ENCODE measurements at regions not wholly inside any gene's neighbourhood (a gene's known extent, or its start where the extent isn't known, plus 50 kb on each side); places are given as distances from the start of the nearest gene placed in this dataset.

- no peaks in the 10 kb centered on the region for H3K4me1 ChIP-seq
- FAIRE-seq (no peak), DNase-seq (ENCODE audit: low read depth in 1 of 2, low spot score in 1 of 2) (no peak), ATAC-seq (no peak)
- POLR2A ChIA-PET, result no interaction called here
- H3K9me3 ChIP-seq, result no peaks in the 10 kb centered on the region
- no peak overlapping the region for H3K27ac ChIP-seq
- CTCF ChIA-PET, result interaction anchor here (1.0 kb wide), 1 partner anchor 9 kb away, joined by 3 read pairs; no protein-coding TSS in a partner anchor
- WGBS (ENCODE audit: missing lambda C conversion rate), result 5% methylated on average over 4 of the region's 4 CpGs
- H3K4me3 ChIP-seq, result no peak overlapping the region
- no peak overlapping the region for H3K4me2 ChIP-seq
- TF ChIP-seq SREBF2 (IDR thresholded peaks at IDR 0.05) (no peak), HMGXB4 (CRISPR knock-in tag; IDR thresholded peaks at IDR 0.05; ENCODE audit: borderline replicate concordance) (no peak), ZSCAN20 (CRISPR knock-in tag; IDR thresholded peaks at IDR 0.05) (no peak), ZFP36 (IDR thresholded peaks at IDR 0.05; ENCODE audit: borderline replicate concordance, partially characterized antibody) (no peak)
Measured at GRCh38 chr1:90356991-90357390, 360.1 kb downstream of the BARHL2 start.

- ATAC-seq, result no peak
- DNase-seq (ENCODE audit: low read depth in 1 of 2, low spot score in 1 of 2), result no peak
- FAIRE-seq, result no peak
- ChIA-PET POLR2A (no interaction called here), CTCF (interaction anchor here (1.0 kb wide), 1 partner anchor 10 kb away, joined by 3 read pairs; no protein-coding TSS in a partner anchor)
- H3K27ac ChIP-seq, result no peak overlapping the region
- no peaks in the 10 kb centered on the region for H3K4me1 ChIP-seq
- H3K4me2 ChIP-seq, result no peak overlapping the region
- TF ChIP-seq KDM5A (IDR thresholded peaks at IDR 0.05), result no peak
- WGBS (ENCODE audit: missing lambda C conversion rate), result 46% methylated on average over 3 of the region's 3 CpGs
- no peak overlapping the region for H3K4me3 ChIP-seq
- H3K9me3 ChIP-seq, result no peaks in the 10 kb centered on the region
Measured at GRCh38 chr1:90356101-90356500, 361.0 kb downstream of the BARHL2 start.

GRCh38 chr1:90354704-90355103 lies 359.8 kb downstream of the ZNF326 start:
- Histone ChIP-seq H3K4me2 (no peak overlapping the region), H3K4me3 (no peak overlapping the region), H3K4me1 (no peaks in the 10 kb centered on the region), H3K27ac (no peak overlapping the region), H3K9me3 (no peaks in the 10 kb centered on the region)
- ATAC-seq (no peak; a peak in 1 of 6 replicates), DNase-seq (ENCODE audit: low read depth in 1 of 2, low spot score in 1 of 2) (no peak), FAIRE-seq (no peak)
- 43% methylated on average over 2 of the region's 2 CpGs for WGBS (ENCODE audit: missing lambda C conversion rate)
- CTCF ChIA-PET, result no interaction called here
- POLR2A ChIA-PET, result no interaction called here
- TF ChIP-seq TFCP2L1 (CRISPR knock-in tag; IDR thresholded peaks at IDR 0.05) (no peak), GATA3 (IDR thresholded peaks at IDR 0.05; ENCODE audit: borderline replicate concordance) (no peak), CHD2 (IDR thresholded peaks at IDR 0.05; ENCODE audit: low read length, partially characterized antibody) (no peak), MAZ (IDR thresholded peaks at IDR 0.05; ENCODE audit: borderline replicate concordance, low read depth, low read length) (no peak), NR3C1 (IDR thresholded peaks at IDR 0.05) (no peak), POLR2AphosphoS2 (conservative IDR thresholded peaks at IDR 0.05; ENCODE audit: low read length) (no peak), SMC3 (IDR thresholded peaks at IDR 0.05) (no peak), ZSCAN20 (CRISPR knock-in tag; IDR thresholded peaks at IDR 0.05) (no peak), SREBF2 (IDR thresholded peaks at IDR 0.05) (no peak), MAFK (IDR thresholded peaks at IDR 0.05; ENCODE audit: partially characterized antibody) (no peak)

GRCh38 chr1:90351019-90351418 lies 356.1 kb downstream of the ZNF326 start:
- no peak for ATAC-seq
- 0% methylated on average over 2 of the region's 2 CpGs for WGBS (ENCODE audit: missing lambda C conversion rate)
- FAIRE-seq, result no peak
- Histone ChIP-seq H3K4me2 (no peak overlapping the region), H3K4me1 (no peaks in the 10 kb centered on the region), H3K4me3 (no peak overlapping the region), H3K27ac (no peak overlapping the region), H3K9me3 (0 out of 3 replicates have a peak, but pooled peaks cover 2% of the 10 kb centered on the region)
- DNase-seq (ENCODE audit: low read depth in 1 of 2, low spot score in 1 of 2), result no peak
- TF ChIP-seq FOSL2 (IDR thresholded peaks at IDR 0.05) (no peak), FOSL2 (CRISPR knock-in tag; IDR thresholded peaks at IDR 0.05) (no peak), BHLHE40 (IDR thresholded peaks at IDR 0.05; ENCODE audit: low read depth, low read length) (no peak), RNF2 (IDR thresholded peaks at IDR 0.05; ENCODE audit: borderline replicate concordance, low read depth) (no peak), EHMT2 (IDR thresholded peaks at IDR 0.05; ENCODE audit: low read depth) (no peak), EHF (CRISPR knock-in tag; IDR thresholded peaks at IDR 0.05) (no peak), CEBPB (IDR thresholded peaks at IDR 0.05) (no peak), POLR2AphosphoS2 (conservative IDR thresholded peaks at IDR 0.05; ENCODE audit: low read length) (no peak), CHD2 (IDR thresholded peaks at IDR 0.05; ENCODE audit: low read length, partially characterized antibody) (no peak), KDM5A (IDR thresholded peaks at IDR 0.05) (no peak), PBX3 (IDR thresholded peaks at IDR 0.05) (no peak)
- POLR2A ChIA-PET, result no interaction called here
- CTCF ChIA-PET, result no interaction called here
